Astrocyte (in vitro differentiated cells and primary cell): ENCODE measurements at regions not wholly inside any gene's neighbourhood (a gene's known extent, or its start where the extent isn't known, plus 50 kb on each side); places are given as distances from the start of the nearest gene placed in this dataset.

Experiments used
- EZH2 ChIP-seq: IDR thresholded peaks from 2 replicates; pipeline ENCODE4 v1.6.1; 2012; ENCODE audit warnings: mild to moderate bottlenecking, low read length, inconsistent platforms; ENCODE audit not compliant: insufficient read depth
- TF ChIP-seq, protein P1 (sequence below): IDR thresholded peaks from 2 replicates; pipeline ENCODE4 v1.5.1; 2011; ENCODE audit warnings: low read depth, mild to moderate bottlenecking, inconsistent platforms, low read length, moderate library complexity; ENCODE audit not compliant: insufficient read depth

GRCh38 chr2:242031481-242032019 is 162.0 kb downstream of the RTP5 start:
- TF ChIP-seq, protein P1, sequence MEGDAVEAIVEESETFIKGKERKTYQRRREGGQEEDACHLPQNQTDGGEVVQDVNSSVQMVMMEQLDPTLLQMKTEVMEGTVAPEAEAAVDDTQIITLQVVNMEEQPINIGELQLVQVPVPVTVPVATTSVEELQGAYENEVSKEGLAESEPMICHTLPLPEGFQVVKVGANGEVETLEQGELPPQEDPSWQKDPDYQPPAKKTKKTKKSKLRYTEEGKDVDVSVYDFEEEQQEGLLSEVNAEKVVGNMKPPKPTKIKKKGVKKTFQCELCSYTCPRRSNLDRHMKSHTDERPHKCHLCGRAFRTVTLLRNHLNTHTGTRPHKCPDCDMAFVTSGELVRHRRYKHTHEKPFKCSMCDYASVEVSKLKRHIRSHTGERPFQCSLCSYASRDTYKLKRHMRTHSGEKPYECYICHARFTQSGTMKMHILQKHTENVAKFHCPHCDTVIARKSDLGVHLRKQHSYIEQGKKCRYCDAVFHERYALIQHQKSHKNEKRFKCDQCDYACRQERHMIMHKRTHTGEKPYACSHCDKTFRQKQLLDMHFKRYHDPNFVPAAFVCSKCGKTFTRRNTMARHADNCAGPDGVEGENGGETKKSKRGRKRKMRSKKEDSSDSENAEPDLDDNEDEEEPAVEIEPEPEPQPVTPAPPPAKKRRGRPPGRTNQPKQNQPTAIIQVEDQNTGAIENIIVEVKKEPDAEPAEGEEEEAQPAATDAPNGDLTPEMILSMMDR = no peak
- TF ChIP-seq EZH2 = no peak
